Frontal cortex (tissue), 3 donors: ENCODE measurements at regions not wholly inside any gene's neighbourhood (a gene's known extent, or its start where the extent isn't known, plus 50 kb on each side); places are given as distances from the start of the nearest gene placed in this dataset.
"Not testable (repeated sequence)": the region's sequence is repeated elsewhere in the genome, so short reads cannot be mapped to it uniquely, and the experiment has no call there.

Experiments used
- DNase-seq, 2 donors: peaks; one replicate each; pipeline ENCODE4 v3.0.0; 2012; ENCODE audit warnings: low spot score in 2 of 2
- FAIRE-seq: peaks from 2 replicates; lab custom pipeline; 2012; peaks lifted over from hg19 to GRCh38; lab: Jason Lieb, UNC
- donor health status: control.
- donor health status: control.
- donor health status: control.

DNA sequence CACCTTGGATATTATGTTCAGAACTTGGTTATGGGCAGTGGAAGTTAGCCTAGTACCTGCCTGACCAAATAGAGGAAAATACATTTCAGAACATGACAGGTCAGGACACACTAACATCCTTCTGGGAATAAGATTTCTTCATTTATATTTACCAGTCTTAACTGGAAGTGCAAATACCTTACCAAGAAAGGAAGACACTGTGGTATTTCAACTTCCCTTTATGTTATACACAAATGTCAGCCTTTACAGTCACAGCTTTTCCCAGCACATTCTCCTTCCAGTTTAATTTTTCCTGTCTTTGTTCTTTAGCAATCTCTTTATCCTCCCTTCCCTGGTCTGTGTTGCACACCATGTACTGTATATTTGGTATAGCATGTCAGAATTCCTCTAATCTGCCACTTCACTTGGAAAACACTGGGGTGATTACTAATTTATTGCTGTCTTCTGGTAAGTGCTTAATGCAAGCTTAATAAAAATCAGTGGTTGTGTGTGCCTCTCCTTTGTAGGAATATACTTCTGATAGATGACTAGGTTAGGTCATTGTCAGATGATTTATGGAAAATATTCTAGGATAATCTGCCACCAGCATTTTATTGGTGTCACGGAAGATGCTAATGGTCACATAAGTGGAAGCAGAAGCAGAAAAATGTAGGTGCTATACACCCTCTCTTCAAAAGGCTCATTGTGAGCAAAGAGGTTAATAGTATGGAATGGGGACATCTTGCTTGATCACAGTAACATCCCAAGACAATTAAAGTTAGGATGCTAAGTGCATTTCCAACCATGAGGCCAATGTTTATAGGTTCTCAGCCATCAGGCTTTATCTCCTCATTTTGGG lies 124.3 kb upstream of the STARD13 start:
- no peak for DNase-seq
- FAIRE-seq, result no peak

DNA sequence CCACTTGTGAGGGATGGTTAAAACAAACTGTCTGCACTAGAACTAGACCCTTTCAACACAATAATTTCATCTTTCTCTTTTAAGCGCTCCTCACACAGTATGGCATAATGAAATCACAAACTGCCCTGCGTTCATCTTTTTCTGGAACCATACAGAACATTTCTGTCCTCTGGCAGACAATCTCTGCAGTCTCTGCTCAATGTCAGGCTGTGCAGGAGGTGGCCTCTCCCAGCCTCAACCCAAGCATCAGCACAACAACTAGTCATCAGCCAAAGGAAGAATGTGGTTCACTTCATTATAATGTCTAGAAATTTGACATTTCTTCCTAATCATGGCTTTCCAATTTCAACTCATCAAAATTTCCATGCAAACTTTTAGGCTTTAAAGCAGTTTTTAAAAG lies 125.1 kb upstream of the STARD13 start:
- DNase-seq (no peak), FAIRE-seq (no peak)

DNA sequence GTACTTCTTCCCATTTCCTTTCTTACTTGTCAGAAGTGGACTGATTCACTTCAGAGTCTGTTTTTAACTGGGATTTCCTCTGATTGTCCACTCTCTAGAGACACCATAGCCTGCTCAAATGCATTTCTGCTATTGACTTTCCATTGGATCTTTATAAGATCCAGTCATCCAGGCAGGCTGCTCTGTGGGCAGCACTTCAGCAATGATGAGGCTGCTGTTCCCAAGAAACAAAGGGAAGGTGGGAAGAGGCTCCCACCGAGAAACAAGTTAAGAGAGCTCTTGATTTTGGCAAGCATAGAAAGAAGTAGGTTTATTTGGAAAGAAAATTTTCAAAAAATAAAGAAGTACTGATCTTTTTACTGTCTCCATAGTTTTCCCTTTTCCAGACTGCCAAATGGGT lies 125.8 kb upstream of the STARD13 start:
- no peak for DNase-seq
- no peak for FAIRE-seq

DNA sequence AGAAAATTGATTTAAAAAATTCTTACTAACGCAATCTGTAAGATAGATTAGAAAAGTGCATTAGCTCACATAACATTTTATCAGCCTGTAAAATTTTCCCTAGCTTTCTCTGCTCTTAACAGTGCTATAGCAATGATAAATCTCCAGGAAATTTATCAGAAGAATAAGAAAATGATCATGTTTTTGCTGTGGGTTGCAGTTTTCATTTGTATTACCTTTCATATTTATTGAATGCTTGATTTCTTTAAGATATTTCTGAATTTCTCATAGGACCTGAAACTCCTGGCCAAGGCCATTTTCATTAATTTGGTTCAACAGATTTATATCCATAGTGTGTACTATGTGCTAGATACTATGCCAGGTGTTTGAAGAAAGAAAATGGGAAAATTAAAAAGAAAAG lies 130.3 kb upstream of the STARD13 start:
- no peak for DNase-seq

DNA sequence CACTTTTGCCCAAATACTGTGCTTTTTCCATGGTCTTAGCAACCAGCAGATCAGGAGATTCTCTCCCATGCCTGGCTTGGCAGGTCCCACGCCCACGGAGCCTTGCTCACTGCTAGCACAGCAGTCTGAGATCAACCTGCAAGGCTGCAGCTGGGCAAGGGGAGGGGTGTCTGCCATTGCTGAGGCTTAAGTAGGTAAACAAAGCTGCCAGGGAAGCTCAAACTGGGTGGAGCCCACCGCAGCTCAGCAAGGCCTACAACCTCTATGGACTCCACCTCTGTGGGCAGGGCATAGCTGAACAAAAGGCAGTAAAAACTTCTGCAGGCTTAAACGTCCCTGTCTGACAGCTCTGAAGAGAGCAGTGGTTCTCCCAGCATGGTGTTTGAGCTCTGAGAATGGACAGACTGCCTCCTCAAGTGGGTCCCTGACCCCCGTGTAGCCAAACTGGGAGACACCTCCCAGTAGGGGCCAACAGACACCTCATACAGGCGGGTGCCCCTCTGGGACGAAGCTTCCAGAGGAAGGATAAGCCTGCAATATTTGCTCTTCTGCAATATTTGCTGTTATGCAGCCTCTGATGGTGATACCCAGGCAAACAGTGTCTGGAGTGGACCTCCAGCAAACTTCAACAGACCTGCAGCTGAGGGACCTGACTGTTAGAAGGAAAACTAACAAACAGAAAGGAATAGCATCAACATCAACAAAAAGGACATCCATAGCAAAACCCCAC lies 132.8 kb upstream of the STARD13 start:
- not testable (repeated sequence) for DNase-seq, FAIRE-seq

More for the DNA sequence above, 130.3 kb upstream of the STARD13 start:
- no peak for FAIRE-seq

DNA sequence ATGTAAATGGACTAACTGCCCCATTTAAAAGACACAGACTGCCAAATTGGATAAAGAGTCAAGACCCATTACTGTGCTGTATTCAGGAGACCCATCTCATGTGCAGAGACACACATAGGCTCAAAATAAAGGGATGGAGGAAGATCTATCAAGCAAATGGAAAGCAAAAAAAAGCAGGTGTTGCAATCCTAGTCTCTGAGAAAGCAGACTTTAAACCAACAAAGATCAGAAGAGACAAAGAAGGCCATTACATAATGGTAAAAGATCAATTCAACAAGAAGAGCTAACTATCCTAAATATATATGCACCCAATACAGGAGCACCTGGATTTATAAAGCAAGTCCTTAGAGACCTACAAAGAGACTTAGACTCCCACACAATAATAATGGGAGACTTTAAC lies 134.6 kb upstream of the STARD13 start:
- not testable (repeated sequence) for DNase-seq, FAIRE-seq

DNA sequence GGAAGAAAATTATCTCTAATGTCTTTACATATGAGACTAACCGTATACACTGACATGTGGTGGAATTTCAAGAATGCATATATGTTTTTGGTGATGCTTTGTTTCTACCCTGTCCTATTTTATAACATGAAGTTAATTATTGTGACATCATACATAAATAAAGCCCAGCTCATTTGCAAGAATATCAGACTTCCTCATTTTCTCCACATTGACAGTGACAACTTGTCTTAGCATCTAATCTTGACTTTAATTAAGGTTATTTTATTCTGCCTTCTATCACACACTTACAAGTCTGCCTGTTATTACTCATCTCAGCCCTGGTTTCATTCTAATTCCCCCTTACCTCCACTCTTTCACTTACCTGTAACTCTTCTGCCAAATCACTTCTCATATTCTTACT lies 140.6 kb upstream of the STARD13 start:
- DNase-seq (no peak), FAIRE-seq (no peak)

DNA sequence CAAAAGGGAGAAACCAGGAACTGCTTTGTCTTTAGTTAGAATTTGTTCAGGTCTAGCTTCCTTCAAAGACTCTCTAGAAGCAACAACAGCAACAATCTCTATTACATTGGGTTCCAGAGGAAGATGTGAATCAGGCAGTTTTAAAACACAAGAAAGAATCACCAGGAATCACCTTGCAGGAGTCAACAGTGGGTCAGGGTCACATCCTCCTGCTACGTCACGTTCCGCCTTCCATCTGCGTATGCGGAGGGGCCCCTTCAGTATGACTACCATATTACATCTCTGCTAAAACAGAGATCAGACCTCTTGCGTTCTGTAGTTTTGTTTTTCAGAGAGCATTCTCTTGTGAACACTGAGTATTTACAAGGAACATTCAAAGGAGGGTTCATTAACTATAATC lies 147.8 kb upstream of the STARD13 start:
- no peak for FAIRE-seq

DNA sequence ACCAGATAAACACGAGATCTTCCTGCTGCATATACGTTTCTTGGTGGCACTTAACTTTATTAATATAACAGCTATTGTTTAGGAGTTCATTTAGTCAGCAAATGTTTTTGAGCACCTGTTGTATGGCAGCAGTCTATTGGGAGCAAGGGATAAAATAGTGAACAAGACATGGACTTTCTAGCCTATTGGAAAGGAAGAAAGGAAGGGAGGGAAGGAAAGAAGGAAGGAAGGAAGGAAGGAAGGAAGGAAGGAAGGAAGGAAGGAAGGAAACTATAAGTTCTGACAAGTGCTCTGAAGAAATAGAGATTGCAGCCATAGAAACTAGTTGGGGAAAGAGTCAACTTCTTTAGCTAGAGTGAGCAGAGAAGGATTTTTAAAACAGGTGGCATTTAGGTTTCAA lies 149.1 kb upstream of the STARD13 start:
- FAIRE-seq (no peak), DNase-seq (no peak)

More for the DNA sequence above, 147.8 kb upstream of the STARD13 start:
- no peak for DNase-seq

DNA sequence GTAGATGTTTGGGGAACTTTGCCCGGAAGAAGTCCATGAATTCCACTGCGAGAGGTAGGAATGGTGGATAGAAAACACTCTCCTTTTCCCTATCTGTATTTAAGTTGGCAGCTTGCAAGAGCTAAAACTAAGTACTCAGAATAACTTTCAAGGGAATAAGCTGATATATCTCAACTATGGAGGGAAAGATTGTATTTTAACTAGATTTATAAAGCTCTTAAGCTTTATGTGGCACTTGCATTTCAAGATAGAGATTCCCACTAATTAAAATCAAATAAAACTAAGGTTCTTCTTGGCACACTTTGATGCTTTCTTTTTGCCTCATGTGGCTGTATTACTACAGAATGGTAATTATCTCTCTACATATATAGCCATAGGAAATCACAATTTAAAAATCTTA lies 149.7 kb upstream of the STARD13 start:
- FAIRE-seq, result no peak
- DNase-seq, result no peak

DNA sequence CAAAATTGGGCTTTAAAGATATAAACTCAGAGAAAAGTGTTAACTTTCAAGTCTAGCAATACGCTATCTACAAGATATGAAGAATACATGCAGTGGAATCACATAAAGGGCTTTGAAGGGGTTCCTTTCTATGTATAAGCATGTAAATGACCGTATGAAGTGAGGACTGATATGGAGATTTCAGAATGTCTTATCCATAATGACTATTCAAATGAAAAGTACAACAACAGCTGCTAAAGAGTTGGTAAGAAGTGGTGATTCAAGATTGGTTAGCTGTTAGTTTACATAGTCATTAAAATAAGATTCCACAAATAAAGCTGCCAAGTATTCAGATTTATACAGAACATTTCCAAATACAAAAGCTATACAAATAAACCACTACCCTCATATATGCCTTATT lies 153.4 kb upstream of the STARD13 start:
- FAIRE-seq (no peak), DNase-seq (no peak)

DNA sequence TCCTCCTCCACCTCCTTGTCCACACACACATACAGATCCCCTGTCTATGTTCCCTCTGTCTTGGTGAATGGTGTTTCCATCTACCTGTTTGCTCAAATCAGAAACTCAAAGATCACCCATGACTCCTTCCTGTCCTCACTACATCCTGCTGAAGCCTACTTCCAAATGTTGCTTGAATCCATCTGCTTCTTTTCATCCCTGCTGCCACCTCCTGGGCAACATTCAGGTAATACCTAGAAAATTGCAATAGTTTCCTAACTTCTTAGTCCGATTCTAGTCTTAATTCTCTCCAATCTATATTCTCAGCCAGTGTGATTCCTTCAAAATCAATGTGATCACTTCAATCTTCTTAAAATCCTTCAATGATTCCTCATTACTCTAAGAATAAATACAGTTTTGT lies 155.5 kb upstream of the STARD13 start:
- FAIRE-seq (no peak), DNase-seq (no peak)

DNA sequence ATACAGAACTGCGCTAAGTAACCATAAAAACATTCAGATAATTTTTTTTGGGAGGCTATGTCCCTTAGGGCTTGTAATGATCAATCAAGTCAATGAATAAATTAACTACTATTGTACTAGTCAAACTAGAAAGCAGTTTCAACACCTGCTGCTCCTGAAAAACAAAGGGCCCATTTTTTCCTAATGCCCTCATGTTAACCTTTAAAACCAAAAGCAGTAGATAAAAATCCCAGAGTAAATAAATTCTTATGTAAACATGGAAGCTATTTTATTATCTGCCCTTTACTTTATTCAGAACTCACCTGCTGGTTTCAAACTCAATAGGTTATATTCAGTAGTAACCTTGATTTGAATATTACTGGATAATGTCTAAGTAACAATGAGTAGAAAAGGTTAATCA lies 159.5 kb upstream of the STARD13 start:
- FAIRE-seq, result no peak

DNA sequence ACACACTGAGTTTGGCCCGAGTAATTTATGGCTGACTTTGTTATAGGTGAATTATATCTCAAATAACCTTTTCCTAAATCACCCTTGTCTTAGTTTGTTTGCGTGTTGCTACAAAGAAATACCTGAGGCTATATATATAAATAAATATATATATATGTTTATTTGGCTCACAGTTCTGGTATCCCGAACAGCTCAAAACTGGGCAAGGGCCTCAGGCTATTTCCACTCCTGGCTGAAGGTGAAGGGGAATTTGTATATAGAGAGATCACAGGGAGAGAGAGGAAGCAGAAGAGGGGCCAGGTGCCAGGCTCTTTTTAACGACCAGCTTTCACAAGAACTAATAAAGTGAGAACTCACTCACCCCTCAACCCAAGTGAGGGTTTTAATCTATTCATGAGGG lies 159.9 kb upstream of the STARD13 start:
- no peak for DNase-seq
- FAIRE-seq, result no peak

More for the DNA sequence above, 159.5 kb upstream of the STARD13 start:
- no peak for DNase-seq

DNA sequence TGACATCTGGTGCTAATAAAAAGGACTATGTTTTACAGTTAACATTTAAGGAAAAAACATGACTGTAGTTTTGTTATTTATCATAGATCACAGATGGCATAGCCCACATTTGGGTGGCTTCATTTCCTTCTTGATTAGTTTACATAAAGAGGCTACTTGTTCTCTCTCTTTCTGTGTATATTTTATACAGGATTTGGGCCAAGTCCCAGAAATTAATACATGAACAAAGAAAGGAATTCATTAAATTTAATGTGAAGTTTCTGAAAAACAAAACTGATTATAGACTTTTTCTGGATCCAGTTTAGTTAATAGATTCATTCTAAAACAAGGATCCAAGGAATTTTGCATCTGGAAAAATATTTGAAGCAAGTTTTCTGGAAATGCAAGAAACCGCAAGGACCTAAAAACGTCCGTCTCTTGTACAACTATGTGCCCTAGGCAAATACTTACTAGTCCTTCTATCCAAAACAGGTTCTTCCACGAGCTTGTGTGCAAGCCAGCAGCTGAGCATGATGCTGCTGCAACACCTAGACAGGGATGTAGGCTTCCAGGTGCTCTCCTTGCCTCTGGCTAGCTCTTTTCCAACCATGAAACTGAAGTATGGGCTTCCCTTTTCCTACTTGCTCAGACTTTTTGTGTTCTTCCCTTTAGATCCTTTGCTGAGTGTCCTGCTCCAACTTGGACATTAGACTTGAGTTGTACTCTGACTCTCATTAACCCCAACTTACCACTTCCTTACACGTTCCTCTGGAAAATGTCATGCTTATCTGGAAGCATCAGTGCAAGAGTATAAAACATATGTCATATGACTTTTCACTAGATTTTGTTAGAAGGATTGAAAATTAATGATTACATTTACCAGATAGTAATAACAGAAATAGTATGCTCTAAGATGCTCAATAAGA lies 161.5 kb upstream of the STARD13 start:
- DNase-seq (no peak), FAIRE-seq (no peak)

DNA sequence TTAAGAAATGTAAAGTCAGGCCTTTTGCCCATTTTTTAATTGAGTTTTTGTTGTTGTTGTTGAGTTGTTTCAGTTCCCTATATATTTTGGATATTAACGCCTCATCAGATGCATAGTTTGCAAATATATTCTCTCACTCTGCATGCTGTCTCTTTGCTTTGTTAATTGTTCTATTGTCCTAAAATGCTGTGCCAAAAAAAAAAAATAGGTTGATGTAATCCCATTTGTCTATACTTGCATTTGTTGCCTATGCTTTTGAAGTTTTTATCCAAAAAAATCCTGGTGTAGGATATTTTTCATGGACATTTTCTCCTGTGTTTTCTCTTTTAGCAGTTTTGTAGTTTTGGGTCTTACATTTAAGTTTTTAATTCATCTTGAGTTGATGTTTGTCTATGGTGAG lies 163.3 kb upstream of the STARD13 start:
- FAIRE-seq, result no peak

DNA sequence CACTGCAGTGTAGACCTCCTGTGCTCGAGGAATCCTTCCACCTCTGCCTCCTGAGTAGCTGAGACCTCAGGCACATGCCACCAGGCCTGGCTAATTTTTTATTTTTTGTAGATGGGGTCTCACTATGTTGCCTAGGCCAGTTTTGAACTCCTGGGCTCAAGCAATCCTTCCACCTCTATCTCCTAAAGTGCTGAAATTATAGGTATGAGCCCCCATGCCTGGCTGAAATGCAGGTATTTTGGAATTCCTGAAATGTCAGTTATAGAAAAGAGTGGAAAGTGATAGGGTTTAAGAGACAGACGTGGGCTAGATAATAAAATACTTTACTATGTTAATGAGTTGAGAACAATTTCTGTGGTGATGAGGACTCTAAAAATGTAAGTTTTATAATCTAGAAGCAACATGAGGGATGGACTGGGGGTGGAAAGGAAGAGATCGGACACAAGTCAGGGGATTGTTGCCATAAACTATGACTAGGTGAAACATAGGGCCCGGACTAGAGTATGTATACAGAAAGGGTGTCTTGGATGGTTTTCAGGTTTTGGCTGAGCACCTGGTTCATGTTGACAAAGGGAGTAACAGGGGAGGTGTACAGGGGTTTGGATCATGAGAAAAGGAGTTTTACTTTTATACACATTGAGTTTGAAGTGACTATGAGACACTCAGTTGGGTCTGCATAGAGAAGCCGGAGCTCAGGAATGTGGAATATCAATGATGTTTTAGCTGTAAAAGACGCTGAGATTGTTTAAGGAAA lies 165.6 kb upstream of the STARD13 start:
- FAIRE-seq (no peak), DNase-seq (no peak)

More for the DNA sequence above, 163.3 kb upstream of the STARD13 start:
- DNase-seq, result no peak

DNA sequence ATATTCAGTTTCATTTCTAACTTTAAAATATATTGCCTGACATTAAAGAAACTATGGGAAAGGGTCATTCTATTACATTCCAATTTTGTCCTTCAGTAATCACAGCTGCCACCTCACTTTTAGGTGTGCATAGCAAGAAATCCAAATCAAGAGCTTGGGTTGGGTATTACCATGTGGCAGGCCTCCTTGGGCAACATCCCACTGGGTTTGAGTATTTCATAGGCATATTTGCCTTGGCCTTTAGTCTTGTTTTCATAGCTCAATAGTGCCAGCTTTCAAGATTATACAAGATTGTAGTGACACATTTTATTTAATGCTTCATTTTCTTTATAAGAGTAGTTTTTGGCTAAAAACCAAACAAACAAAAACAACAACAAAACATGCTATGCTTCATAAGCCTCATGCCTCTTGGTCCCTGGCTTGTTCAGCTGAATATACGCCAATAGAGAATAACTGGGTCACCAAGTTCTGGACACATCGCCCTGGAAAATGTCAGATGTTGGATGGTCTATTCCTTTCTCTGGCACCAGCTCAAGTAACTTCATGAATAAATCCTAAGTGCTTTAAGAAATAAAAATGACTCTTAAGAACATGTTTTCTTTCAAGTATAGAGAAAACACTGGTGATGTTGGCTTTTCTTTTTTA lies 167.4 kb upstream of the STARD13 start:
- peak in 1 of 2 donors; percentile 7 for DNase-seq
- no peak for FAIRE-seq

DNA sequence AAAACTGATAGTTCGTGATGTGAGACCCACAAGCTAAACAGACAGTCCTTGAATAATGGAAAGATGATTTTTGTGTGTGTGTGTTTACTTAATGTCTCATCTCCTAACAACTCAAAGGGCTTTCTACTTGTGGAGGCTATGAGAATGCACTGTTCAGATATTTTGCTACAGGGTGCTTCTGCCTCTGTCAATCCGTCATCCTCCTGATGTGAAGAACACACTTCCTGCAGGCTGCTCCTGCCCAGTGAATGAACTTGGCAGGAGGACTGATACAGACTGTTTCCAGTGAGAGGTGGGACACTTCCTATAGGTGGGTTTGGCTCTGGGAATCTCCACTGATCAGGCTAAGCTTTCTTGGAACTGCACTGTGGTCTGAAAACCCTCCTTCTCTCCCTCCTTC lies 168.4 kb upstream of the STARD13 start:
- FAIRE-seq (no peak), DNase-seq (no peak)
